GM19324 (cell line): ENCODE measurements at regions not wholly inside any gene's neighbourhood (a gene's known extent, or its start where the extent isn't known, plus 50 kb on each side); places are given as distances from the start of the nearest gene placed in this dataset.
A peak's percentile ranks its signal among the peaks of the same experiment; 100 is the strongest.

Experiments
- ATAC-seq: cut with Tn5 transposase; IDR thresholded peaks from one replicate; pipeline ENCODE4 v1.9.1; 2021; ENCODE audit warnings: mild to moderate bottlenecking, moderate library complexity; ENCODE audit not compliant: unreplicated experiment, low FRiP score

GRCh38 chr12:16901946-16902345 is 296.0 kb upstream of the LMO3 start:
- no peak for ATAC-seq

- ATAC-seq, result no peak
Observed at GRCh38 chr12:16893426-16893825, 287.5 kb upstream of the LMO3 start.

- no peak for ATAC-seq
Observed at GRCh38 chr12:16891673-16892072, 285.7 kb upstream of the LMO3 start.

GRCh38 chr12:16884819-16885218 is 278.9 kb upstream of the LMO3 start:
- no peak for ATAC-seq

- no peak for ATAC-seq
Observed at GRCh38 chr12:16884056-16884455, 278.1 kb upstream of the LMO3 start.

- ATAC-seq, result no peak
Observed at GRCh38 chr12:16881986-16882570, 276.1 kb upstream of the LMO3 start.

GRCh38 chr12:16880864-16881285 is 274.9 kb upstream of the LMO3 start:
- no peak for ATAC-seq

GRCh38 chr12:16870845-16871244 is 264.9 kb upstream of the LMO3 start:
- ATAC-seq, result no peak

GRCh38 chr12:16863742-16864141 is 257.8 kb upstream of the LMO3 start:
- ATAC-seq, result no peak

- peak; percentile 93 for ATAC-seq
Observed at GRCh38 chr12:16857456-16857923, 251.5 kb upstream of the LMO3 start.

GRCh38 chr12:16854465-16854864 is 248.5 kb upstream of the LMO3 start:
- ATAC-seq, result no peak

- ATAC-seq, result no peak
Observed at GRCh38 chr12:16849473-16849872, 243.5 kb upstream of the LMO3 start.

GRCh38 chr12:16844875-16845274 is 238.9 kb upstream of the LMO3 start:
- no peak for ATAC-seq

GRCh38 chr12:16833376-16834015 is 227.5 kb upstream of the LMO3 start:
- ATAC-seq, result peak; percentile 90

GRCh38 chr12:16828891-16829290 is 222.9 kb upstream of the LMO3 start:
- no peak for ATAC-seq

GRCh38 chr12:16807731-16808130 is 201.8 kb upstream of the LMO3 start:
- ATAC-seq, result no peak

- ATAC-seq, result no peak
Observed at GRCh38 chr12:16796168-16796567, 190.2 kb upstream of the LMO3 start.

- ATAC-seq, result peak; percentile 52
Observed at GRCh38 chr12:16789204-16789790, 183.3 kb upstream of the LMO3 start.

GRCh38 chr12:16788506-16789203 is 182.7 kb upstream of the LMO3 start:
- no peak for ATAC-seq

GRCh38 chr12:16785953-16786352 is 180.0 kb upstream of the LMO3 start:
- ATAC-seq, result no peak

- ATAC-seq, result no peak
Observed at GRCh38 chr12:16785524-16785923, 179.6 kb upstream of the LMO3 start.
